Activated T-helper 17 cell treated with anti-CD3 and anti-CD28 coated beads, Interleukin-2, amount 50 U/mL, for 72 hours (primary cell): ENCODE measurements at regions not wholly inside any gene's neighbourhood (a gene's known extent, or its start where the extent isn't known, plus 50 kb on each side); places are given as distances from the start of the nearest gene placed in this dataset.

ENCODE experiments used
- ATAC-seq: fragments of 150-1000 bp; cut with Tn5 transposase; replicated peaks from 2 replicates; pipeline ENCODE4 v1.10.0; 2021; ENCODE audit warnings: mild to moderate bottlenecking, moderate library complexity
- H3K27ac Mint-ChIP-seq: one replicate; pipeline ENCODE4 v1.8.0; 2022; ENCODE audit warnings: mixed read lengths
- H3K27me3 Mint-ChIP-seq: one replicate; pipeline ENCODE4 v1.8.0; 2022; ENCODE audit warnings: mixed read lengths
- H3K36me3 Mint-ChIP-seq: one replicate; pipeline ENCODE4 v1.8.0; 2022; ENCODE audit warnings: low read depth, mild to moderate bottlenecking, mixed read lengths
- H3K4me1 Mint-ChIP-seq: one replicate; pipeline ENCODE4 v1.8.0; 2022; ENCODE audit warnings: mixed read lengths
- H3K4me3 Mint-ChIP-seq: one replicate; pipeline ENCODE4 v1.8.0; 2022; ENCODE audit warnings: mild to moderate bottlenecking, mixed read lengths
- H3K9me3 Mint-ChIP-seq: one replicate; pipeline ENCODE4 v1.8.0; 2022; ENCODE audit warnings: mixed read lengths

DNA sequence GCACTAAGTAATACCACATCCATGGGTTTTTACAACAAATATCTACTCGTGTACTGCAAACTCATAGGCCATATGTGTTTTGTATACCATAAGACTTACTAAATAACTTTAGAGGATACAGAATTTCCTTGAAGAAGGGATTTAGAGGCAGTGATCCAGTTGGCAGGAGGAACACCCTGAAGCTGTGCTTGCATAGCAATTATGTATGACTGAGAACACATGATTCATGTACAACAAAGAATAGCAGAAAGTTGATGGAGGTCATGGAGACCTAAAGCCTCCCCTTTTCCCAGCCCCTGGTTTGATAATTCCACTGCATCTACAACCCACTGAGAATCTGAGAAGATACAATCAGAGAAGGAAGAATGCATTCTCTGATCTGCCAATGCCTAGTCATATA, 83.8 kb upstream of the PMFBP1 start:
- H3K4me1 Mint-ChIP-seq = no peaks in the 10 kb centered on the region
- ATAC-seq = no peak
- H3K9me3 Mint-ChIP-seq = peaks cover 5% of the 10 kb centered on the region
- no peaks in the 10 kb centered on the region for H3K36me3 Mint-ChIP-seq
- no peak overlapping the region for H3K4me3 Mint-ChIP-seq
- no peaks in the 10 kb centered on the region for H3K27me3 Mint-ChIP-seq
- no peak overlapping the region for H3K27ac Mint-ChIP-seq

DNA sequence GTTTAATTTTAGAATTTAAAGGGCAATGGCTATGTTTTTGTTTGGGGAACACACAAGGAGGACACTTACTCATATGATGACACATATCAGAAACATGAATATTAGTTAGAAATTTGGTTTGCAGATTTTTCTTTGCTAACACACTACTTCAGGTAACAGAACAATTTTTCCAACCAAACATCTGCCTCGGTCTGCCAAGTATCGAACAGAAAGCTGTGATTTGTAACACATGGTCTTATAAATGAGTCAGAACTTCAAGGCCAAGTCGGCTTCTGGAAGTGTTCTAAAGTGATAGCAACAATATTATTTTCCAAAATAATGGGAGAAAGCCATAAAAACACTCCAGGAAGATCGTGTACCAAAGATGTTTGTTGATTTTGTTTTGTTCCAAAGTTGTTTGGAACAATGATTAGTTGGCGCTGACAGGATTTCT, 75.9 kb upstream of the PMFBP1 start:
- peaks cover 6% of the 10 kb centered on the region for H3K4me1 Mint-ChIP-seq
- H3K36me3 Mint-ChIP-seq = no peaks in the 10 kb centered on the region
- no peaks in the 10 kb centered on the region for H3K9me3 Mint-ChIP-seq
- H3K27me3 Mint-ChIP-seq = no peaks in the 10 kb centered on the region
- no peak overlapping the region for H3K4me3 Mint-ChIP-seq
- ATAC-seq = no peak
- H3K27ac Mint-ChIP-seq = no peak overlapping the region

DNA sequence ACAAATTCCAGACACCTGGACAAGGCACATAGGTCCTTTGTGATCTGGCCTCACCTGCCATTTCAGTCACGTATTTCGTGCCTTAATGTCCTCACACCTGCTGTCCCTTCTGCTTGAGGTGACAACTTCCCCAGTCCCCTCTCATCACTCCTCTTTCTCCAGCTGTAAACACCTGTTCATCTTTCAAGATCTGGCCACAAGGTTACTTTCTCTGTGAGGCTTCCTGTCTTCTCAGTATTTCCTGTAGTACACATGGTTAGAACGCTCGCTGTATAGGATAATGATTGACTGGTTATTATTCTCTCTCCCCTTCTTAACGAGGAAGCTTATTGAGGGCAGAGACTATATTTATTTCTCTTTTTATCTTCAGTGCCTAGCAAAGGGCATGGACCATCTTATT, 74.5 kb upstream of the PMFBP1 start:
- no peaks in the 10 kb centered on the region for H3K36me3 Mint-ChIP-seq
- H3K27ac Mint-ChIP-seq = peak overlapping the region; percentile 7

DNA sequence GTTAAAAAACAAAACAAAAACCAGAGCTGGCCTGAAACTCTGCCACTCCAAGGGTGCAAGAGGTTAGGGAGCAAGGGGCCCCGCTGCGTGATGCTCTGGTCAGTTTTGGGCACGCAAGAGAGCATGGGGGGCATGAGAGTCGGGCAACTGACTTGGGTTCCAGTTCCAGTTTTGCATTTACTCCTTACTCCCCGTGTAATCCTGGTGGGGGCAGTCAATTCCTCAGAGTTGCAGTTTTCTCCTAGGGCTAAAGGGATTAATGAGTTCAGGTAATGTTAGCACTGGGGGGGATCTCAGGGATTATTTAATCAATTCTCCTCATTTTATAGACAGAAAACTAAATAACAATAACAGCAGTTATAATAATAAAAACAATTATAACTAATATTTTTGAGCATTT, 72.9 kb upstream of the PMFBP1 start:
- Mint-ChIP-seq H3K9me3 (no peaks in the 10 kb centered on the region), H3K27me3 (peaks cover 4% of the 10 kb centered on the region), H3K4me3 (no peak overlapping the region), H3K27ac (no peak overlapping the region), H3K36me3 (no peaks in the 10 kb centered on the region), H3K4me1 (peaks cover 6% of the 10 kb centered on the region)
- ATAC-seq = no peak

More for the DNA sequence above, 74.5 kb upstream of the PMFBP1 start:
- Mint-ChIP-seq H3K4me1 (peaks cover 6% of the 10 kb centered on the region), H3K4me3 (no peak overlapping the region), H3K27me3 (no peaks in the 10 kb centered on the region), H3K9me3 (no peaks in the 10 kb centered on the region)
- no peak for ATAC-seq

DNA sequence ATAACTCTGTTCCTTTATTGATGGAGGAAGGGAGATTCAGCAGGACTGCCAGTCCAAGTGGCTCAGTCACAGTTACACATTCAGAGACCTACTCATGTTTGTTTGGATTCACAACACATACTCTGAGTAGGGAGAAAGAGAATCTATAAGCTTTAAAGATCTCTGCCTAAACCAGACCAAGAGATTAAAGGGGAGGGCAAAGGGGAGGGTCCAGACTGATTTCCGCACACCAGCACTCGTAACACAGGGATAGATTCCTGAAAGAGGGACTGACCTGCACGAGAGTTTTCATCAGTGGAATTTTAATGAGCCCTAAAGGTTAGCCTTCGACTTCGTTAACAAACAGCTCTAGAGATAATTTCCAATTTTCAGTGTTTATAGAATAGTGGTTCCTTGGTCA, 71.7 kb upstream of the PMFBP1 start:
- no peak for ATAC-seq
- Mint-ChIP-seq H3K36me3 (no peaks in the 10 kb centered on the region), H3K27ac (no peak overlapping the region), H3K4me3 (no peak overlapping the region), H3K4me1 (peaks cover 6% of the 10 kb centered on the region), H3K27me3 (peaks cover 8% of the 10 kb centered on the region), H3K9me3 (no peaks in the 10 kb centered on the region)

DNA sequence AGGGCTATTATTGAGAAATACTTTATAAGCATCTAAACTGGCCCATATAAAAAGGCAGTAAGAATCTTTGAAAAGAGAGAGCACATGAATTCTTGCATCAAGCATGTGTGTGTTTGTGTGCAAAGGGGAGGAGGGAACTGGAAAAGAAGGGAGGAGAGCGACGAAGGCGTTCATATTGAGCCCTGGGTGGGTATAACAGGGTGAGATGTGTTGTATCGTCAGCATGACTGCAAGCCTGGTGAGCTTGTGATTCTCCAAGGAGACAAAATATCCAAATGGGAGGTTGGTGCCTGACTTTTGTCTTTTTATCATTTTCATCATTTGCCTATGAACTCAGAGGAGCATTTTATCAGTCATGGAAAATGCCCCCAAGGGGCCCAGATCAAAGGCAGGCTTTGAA, 70.8 kb upstream of the PMFBP1 start:
- no peaks in the 10 kb centered on the region for H3K9me3 Mint-ChIP-seq
- H3K4me3 Mint-ChIP-seq = no peak overlapping the region
- no peaks in the 10 kb centered on the region for H3K36me3 Mint-ChIP-seq
- no peak for ATAC-seq
- peaks cover 8% of the 10 kb centered on the region for H3K27me3 Mint-ChIP-seq
- no peak overlapping the region for H3K27ac Mint-ChIP-seq
- H3K4me1 Mint-ChIP-seq = peaks cover 6% of the 10 kb centered on the region

DNA sequence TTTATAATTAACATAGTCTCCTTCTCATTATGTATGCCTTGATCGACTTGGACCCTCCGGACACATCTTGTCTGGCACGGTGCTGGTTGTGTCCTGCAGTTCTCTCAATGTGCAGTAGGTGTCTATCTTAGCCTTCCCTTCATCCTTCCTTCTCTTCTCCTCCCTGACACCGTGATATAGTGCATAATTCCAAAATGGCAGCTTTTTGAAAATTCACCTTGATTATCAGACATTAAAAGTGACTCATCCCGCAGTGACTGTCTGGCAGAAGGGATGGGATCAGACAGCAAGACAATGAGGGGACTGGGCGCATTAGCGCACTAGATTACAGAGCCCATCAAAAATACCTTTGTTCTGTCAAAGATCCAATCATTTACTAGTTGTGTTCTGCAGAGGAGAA, 70.0 kb upstream of the PMFBP1 start:
- ATAC-seq = no peak
- H3K4me1 Mint-ChIP-seq = peaks cover 6% of the 10 kb centered on the region
- H3K27me3 Mint-ChIP-seq = peaks cover 8% of the 10 kb centered on the region
- H3K4me3 Mint-ChIP-seq = no peak overlapping the region
- no peaks in the 10 kb centered on the region for H3K9me3 Mint-ChIP-seq
- no peaks in the 10 kb centered on the region for H3K36me3 Mint-ChIP-seq
- no peak overlapping the region for H3K27ac Mint-ChIP-seq

DNA sequence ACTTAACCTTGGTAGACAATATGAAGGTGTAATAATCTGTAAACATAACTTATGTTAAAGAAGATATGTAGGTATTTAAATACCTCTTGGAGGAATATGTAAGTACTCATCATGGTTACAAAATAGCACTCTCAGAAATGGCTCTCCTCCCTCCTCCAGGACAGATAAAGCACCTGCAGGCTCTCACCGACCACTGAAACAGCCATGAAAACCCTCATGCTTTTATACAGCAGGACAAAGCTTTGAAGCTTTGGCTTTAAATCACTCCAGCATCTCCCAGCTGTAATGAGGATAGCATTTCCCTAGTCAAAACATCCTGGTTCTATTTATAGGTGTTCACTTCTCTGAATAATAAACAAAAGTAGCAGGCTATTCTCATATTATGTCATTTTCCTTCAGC, 69.1 kb upstream of the PMFBP1 start:
- no peak overlapping the region for H3K4me3 Mint-ChIP-seq

DNA sequence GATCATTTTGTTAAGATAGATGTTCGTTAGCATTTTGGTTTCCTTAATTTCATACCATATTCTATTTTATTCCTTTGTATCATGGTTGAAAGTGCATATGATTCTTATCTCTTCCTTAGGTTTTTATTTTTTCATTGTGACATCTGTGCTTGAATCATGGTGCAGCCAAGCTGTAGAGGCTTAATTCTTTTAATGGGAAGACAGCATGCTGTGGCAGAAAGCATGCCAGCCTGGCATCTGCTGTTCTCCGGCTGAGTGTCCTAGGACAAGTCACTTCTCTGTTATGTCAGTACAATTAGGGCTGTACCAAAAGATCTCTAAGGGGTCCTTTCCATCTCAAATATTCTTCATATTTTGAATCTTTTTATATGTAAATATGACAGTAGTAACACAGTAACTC, 68.5 kb upstream of the PMFBP1 start:
- H3K4me3 Mint-ChIP-seq = no peak overlapping the region
- H3K9me3 Mint-ChIP-seq = no peaks in the 10 kb centered on the region
- H3K27ac Mint-ChIP-seq = no peak overlapping the region
- ATAC-seq = no peak
- H3K27me3 Mint-ChIP-seq = peaks cover 13% of the 10 kb centered on the region
- H3K36me3 Mint-ChIP-seq = no peaks in the 10 kb centered on the region
- no peaks in the 10 kb centered on the region for H3K4me1 Mint-ChIP-seq

More for the DNA sequence above, 69.1 kb upstream of the PMFBP1 start:
- no peak overlapping the region for H3K27ac Mint-ChIP-seq
- H3K4me1 Mint-ChIP-seq = no peaks in the 10 kb centered on the region
- H3K9me3 Mint-ChIP-seq = no peaks in the 10 kb centered on the region
- H3K36me3 Mint-ChIP-seq = no peaks in the 10 kb centered on the region
- H3K27me3 Mint-ChIP-seq = peaks cover 10% of the 10 kb centered on the region
- no peak for ATAC-seq

DNA sequence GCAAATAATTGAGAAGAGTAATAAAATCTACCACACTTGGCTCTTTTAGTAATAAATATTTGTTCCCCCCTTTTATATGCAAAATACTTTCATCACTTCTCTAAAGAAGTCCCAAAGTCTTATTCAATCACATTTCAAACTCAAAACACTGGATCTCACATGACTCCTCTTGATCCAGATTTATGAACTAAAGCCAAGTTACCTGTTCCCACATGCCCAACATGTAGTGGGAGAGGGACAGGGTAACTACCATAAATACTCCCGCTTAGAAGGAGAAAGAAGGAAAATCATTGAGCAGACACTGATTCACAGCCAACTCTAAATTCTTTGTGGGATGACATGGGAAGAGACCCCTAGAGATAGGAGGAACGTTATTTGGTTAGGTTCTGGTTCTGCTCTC, 64.9 kb upstream of the PMFBP1 start:
- Mint-ChIP-seq H3K4me3 (no peak overlapping the region), H3K27ac (no peak overlapping the region), H3K4me1 (no peaks in the 10 kb centered on the region), H3K36me3 (no peaks in the 10 kb centered on the region), H3K9me3 (no peaks in the 10 kb centered on the region), H3K27me3 (peaks cover 13% of the 10 kb centered on the region)
- ATAC-seq = no peak

DNA sequence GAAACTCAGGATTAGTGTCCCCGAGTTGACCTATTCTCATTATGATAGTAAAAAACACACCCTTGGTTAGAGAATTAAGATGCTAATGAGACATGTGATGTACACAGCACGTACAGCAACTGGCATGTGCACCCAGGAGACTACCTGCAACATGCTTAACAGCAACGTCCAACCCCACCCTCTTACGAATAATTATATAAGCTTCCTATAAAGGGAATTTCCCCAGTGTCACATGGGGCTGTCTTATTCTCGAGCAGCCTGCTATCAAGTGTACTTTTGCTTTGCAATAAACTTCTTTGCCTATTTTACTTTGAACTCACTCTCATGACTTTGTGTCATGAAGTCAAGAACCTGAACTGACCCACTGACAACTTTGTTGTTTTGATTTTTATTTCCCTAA, 62.4 kb upstream of the PMFBP1 start:
- no peak overlapping the region for H3K4me3 Mint-ChIP-seq
- H3K9me3 Mint-ChIP-seq = no peaks in the 10 kb centered on the region
- no peaks in the 10 kb centered on the region for H3K4me1 Mint-ChIP-seq
- no peaks in the 10 kb centered on the region for H3K36me3 Mint-ChIP-seq
- H3K27me3 Mint-ChIP-seq = peaks cover 13% of the 10 kb centered on the region
- ATAC-seq = no peak
- no peak overlapping the region for H3K27ac Mint-ChIP-seq

DNA sequence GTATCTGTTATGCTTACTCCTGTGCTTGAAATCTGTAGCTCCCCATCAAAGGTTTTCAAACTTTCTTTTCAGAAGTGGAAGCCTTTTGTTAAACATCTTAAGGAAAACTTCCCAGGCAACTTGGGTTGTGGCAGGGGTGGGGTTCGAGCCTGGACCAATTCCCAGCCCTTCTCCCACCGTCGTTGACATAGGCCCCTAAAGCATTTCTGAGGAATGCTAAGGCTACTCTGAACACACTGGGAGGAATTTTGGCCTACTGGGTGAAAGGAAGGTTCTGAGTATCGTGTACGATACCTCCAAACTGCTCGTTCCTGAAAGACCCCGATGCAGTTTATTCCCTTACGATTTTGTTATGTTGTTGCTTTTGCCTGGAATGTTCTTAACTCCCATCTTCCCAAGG, 56.1 kb upstream of the PMFBP1 start:
- Mint-ChIP-seq H3K9me3 (no peaks in the 10 kb centered on the region), H3K36me3 (no peaks in the 10 kb centered on the region)

DNA sequence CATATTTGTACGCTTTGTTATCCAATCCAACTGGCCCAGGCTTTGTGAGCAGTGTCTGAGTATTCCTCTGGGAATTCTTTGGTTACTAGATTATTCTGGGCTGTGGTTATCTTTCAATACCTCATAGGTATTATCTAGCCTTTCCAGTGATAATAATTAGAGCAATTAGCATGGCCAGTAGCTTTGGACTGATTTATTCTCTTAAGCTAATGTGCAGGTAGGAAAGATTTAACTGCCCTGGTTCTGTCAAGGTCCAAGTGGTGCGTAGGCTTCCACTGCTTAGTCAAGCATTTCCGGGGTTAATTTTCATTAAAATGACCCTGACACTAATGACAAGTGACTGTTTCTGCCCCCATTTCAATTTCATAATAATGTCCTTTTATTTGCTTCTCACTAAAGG, 54.2 kb upstream of the PMFBP1 start:
- H3K4me3 Mint-ChIP-seq = no peak overlapping the region
- ATAC-seq = no peak
- H3K4me1 Mint-ChIP-seq = no peaks in the 10 kb centered on the region
- peaks cover 4% of the 10 kb centered on the region for H3K27me3 Mint-ChIP-seq
- no peaks in the 10 kb centered on the region for H3K36me3 Mint-ChIP-seq
- no peak overlapping the region for H3K27ac Mint-ChIP-seq
- no peaks in the 10 kb centered on the region for H3K9me3 Mint-ChIP-seq

More for the DNA sequence above, 56.1 kb upstream of the PMFBP1 start:
- peaks cover 4% of the 10 kb centered on the region for H3K27me3 Mint-ChIP-seq
- no peak overlapping the region for H3K27ac Mint-ChIP-seq
- H3K4me3 Mint-ChIP-seq = no peak overlapping the region
- no peaks in the 10 kb centered on the region for H3K4me1 Mint-ChIP-seq
- no peak for ATAC-seq

DNA sequence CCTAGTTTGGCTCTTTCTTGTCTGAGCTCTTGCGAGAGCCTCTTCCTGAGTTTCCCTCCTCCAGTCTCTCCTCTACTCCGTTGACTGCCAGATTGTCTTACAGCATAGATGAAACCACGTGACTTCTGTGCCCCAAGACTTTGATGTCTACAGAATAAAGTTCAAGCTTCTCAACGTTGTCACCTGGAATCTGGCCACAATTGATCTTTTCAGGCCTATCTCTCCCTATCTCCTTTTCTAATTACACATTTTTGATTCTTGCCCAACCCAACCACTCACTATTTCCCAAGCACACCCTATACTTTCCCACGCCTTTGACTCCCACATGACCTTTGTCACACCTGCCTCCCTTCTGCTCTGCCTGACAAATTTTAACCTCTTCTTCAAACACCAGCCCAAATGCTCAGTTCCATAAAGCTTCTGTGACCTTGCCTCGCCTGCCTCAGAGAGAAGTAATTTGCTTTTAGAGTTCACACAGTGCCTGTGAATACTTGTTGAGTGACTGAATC, 52.4 kb upstream of the PMFBP1 start:
- H3K4me1 Mint-ChIP-seq = no peaks in the 10 kb centered on the region
- no peak overlapping the region for H3K27ac Mint-ChIP-seq
- H3K27me3 Mint-ChIP-seq = no peaks in the 10 kb centered on the region
- ATAC-seq = no peak
- H3K4me3 Mint-ChIP-seq = no peak overlapping the region
- no peaks in the 10 kb centered on the region for H3K9me3 Mint-ChIP-seq
- H3K36me3 Mint-ChIP-seq = no peaks in the 10 kb centered on the region

DNA sequence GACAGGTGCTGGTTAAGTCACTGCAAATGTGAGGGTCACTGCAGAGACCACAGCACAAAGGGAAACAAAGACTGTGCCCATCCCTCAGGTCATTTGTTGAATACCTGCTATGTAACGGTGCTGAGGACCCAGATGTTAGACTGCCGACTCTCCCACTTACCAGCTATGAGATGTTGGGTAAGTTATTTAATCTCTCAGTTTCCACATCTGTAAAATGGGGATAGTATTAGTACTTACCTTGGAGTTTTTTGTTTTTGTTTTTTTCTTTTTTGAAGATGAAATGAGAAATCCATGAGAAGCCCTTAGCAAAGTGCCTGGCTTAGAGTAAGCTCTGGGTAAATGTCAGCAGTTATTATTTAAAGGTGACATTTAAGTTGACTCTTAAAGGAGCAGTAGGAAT, 50.5 kb upstream of the PMFBP1 start:
- no peaks in the 10 kb centered on the region for H3K4me1 Mint-ChIP-seq
- H3K9me3 Mint-ChIP-seq = no peaks in the 10 kb centered on the region
- no peak overlapping the region for H3K27ac Mint-ChIP-seq
- H3K4me3 Mint-ChIP-seq = no peak overlapping the region
- ATAC-seq = no peak
- H3K27me3 Mint-ChIP-seq = no peaks in the 10 kb centered on the region
- H3K36me3 Mint-ChIP-seq = no peaks in the 10 kb centered on the region
